ENCODE measurements at regions not wholly inside any gene's neighbourhood (a gene's known extent, or its start where the extent isn't known, plus 50 kb on each side); places are given as distances from the start of the nearest gene placed in this dataset.
"Not testable (repeated sequence)": the region's sequence is repeated elsewhere in the genome, so short reads cannot be mapped to it uniquely, and the experiment has no call there.

GRCh38 chr5:126677121-126677520 lies 76.4 kb downstream of the PHAX start:
- no peak overlapping the region for H3K4me3 ChIP-seq (ENCODE audit: low read depth, low read length)
- H2AFZ ChIP-seq (ENCODE audit: insufficient read depth, low read length, poor library complexity) = no peak overlapping the region
- H3K4me2 ChIP-seq (ENCODE audit: low read length) = no peak overlapping the region
- no peaks in the 10 kb centered on the region for H3K79me2 ChIP-seq (ENCODE audit: control insufficient read depth, insufficient read depth, low read length, poor library complexity)
- no peak overlapping the region for H2BK12ac ChIP-seq (ENCODE audit: low read length)
- H4K12ac ChIP-seq (ENCODE audit: low read depth, low read length) = no peak overlapping the region
- no CpG with 5 or more reads among the region's 2 CpGs for WGBS (ENCODE audit: extremely low coverage, insufficient coverage, insufficient read length)
- no peak overlapping the region for H2BK5ac ChIP-seq (ENCODE audit: low read depth, low read length, poor library complexity)
- H3K79me1 ChIP-seq (ENCODE audit: low read length) = no peaks in the 10 kb centered on the region
- no peaks in the 10 kb centered on the region for H3K9me3 ChIP-seq (ENCODE audit: insufficient read depth, low read depth, low read length)
- no peak overlapping the region for H3K9ac ChIP-seq (ENCODE audit: low read length)
- no peak for DNase-seq
- H3K36me3 ChIP-seq (ENCODE audit: control insufficient read depth in 1 of 2, insufficient read depth in 2 of 2, low read length in 2 of 2) = no peaks in the 10 kb centered on the region
- no peak overlapping the region for H3K23ac ChIP-seq (ENCODE audit: low read length)
- no peak overlapping the region for H4K91ac ChIP-seq (ENCODE audit: low read depth, low read length)
- no peak overlapping the region for H3K4ac ChIP-seq (ENCODE audit: low read depth, low read length)
- H3K27me3 ChIP-seq (ENCODE audit: insufficient read depth, low read length) = no peaks in the 10 kb centered on the region
- H2BK120ac ChIP-seq (ENCODE audit: insufficient read depth, low read length, poor library complexity) = no peak overlapping the region
- no peak overlapping the region for H3K27ac ChIP-seq (ENCODE audit: low read depth, low read length)
- H4K8ac ChIP-seq (ENCODE audit: low read depth, low read length) = no peak overlapping the region
- no peak overlapping the region for H3K14ac ChIP-seq (ENCODE audit: low read length)
- no peak overlapping the region for H3K18ac ChIP-seq (ENCODE audit: low read length)
- no peak overlapping the region for H2AK5ac ChIP-seq (ENCODE audit: low read length)
- H3K4me1 ChIP-seq (ENCODE audit: control insufficient read depth in 1 of 2, insufficient read depth in 2 of 2, low read length in 2 of 2) = peaks cover 0 to 10% of the 10 kb centered on the region in 2 experiments

GRCh38 chr5:126680191-126680817 lies 79.6 kb downstream of the PHAX start:
- no peak overlapping the region for H3K9ac ChIP-seq (ENCODE audit: low read length)
- H3K79me2 ChIP-seq (ENCODE audit: control insufficient read depth, insufficient read depth, low read length, poor library complexity) = no peaks in the 10 kb centered on the region
- H3K9me3 ChIP-seq (ENCODE audit: insufficient read depth, low read depth, low read length) = no peaks in the 10 kb centered on the region
- no peak overlapping the region for H4K91ac ChIP-seq (ENCODE audit: low read depth, low read length)
- no peaks in the 10 kb centered on the region for H3K79me1 ChIP-seq (ENCODE audit: low read length)
- H3K27me3 ChIP-seq (ENCODE audit: insufficient read depth, low read length) = no peaks in the 10 kb centered on the region
- no peak overlapping the region for H3K14ac ChIP-seq (ENCODE audit: low read length)
- no peak for DNase-seq
- no peaks in the 10 kb centered on the region for H3K36me3 ChIP-seq (ENCODE audit: control insufficient read depth in 1 of 2, insufficient read depth in 2 of 2, low read length in 2 of 2)
- no peak overlapping the region for H2AK5ac ChIP-seq (ENCODE audit: low read length)
- H3K27ac ChIP-seq (ENCODE audit: low read depth, low read length) = no peak overlapping the region
- H2BK120ac ChIP-seq (ENCODE audit: insufficient read depth, low read length, poor library complexity) = no peak overlapping the region
- no peak overlapping the region for H3K4me2 ChIP-seq (ENCODE audit: low read length)
- no peak overlapping the region for H3K18ac ChIP-seq (ENCODE audit: low read length)
- no peak overlapping the region for H3K4me3 ChIP-seq (ENCODE audit: low read depth, low read length)
- no peak overlapping the region for H2BK12ac ChIP-seq (ENCODE audit: low read length)
- H3K4me1 ChIP-seq (ENCODE audit: control insufficient read depth in 1 of 2, insufficient read depth in 2 of 2, low read length in 2 of 2) = peaks cover 0 to 13% of the 10 kb centered on the region in 2 experiments
- no peak overlapping the region for H3K23ac ChIP-seq (ENCODE audit: low read length)
- no peak overlapping the region for H4K8ac ChIP-seq (ENCODE audit: low read depth, low read length)
- no CpG with 5 or more reads among the region's 4 CpGs for WGBS (ENCODE audit: extremely low coverage, insufficient coverage, insufficient read length)
- H2BK5ac ChIP-seq (ENCODE audit: low read depth, low read length, poor library complexity) = no peak overlapping the region
- H2AFZ ChIP-seq (ENCODE audit: insufficient read depth, low read length, poor library complexity) = peak overlapping the region; percentile 17
- H3K4ac ChIP-seq (ENCODE audit: low read depth, low read length) = no peak overlapping the region
- no peak overlapping the region for H4K12ac ChIP-seq (ENCODE audit: low read depth, low read length)

- H3K27ac ChIP-seq (ENCODE audit: low read depth, low read length); H2AFZ ChIP-seq (ENCODE audit: insufficient read depth, low read length, poor library complexity); H3K4me2 ChIP-seq (ENCODE audit: low read length); DNase-seq; H3K4ac ChIP-seq (ENCODE audit: low read depth, low read length); H3K9ac ChIP-seq (ENCODE audit: low read length); H3K14ac ChIP-seq (ENCODE audit: low read length); H2BK5ac ChIP-seq (ENCODE audit: low read depth, low read length, poor library complexity); H3K18ac ChIP-seq (ENCODE audit: low read length); H3K36me3 ChIP-seq (ENCODE audit: control insufficient read depth in 1 of 2, insufficient read depth in 2 of 2, low read length in 2 of 2); H3K79me2 ChIP-seq (ENCODE audit: control insufficient read depth, insufficient read depth, low read length, poor library complexity); H3K79me1 ChIP-seq (ENCODE audit: low read length); H3K4me3 ChIP-seq (ENCODE audit: low read depth, low read length); H2AK5ac ChIP-seq (ENCODE audit: low read length); H2BK120ac ChIP-seq (ENCODE audit: insufficient read depth, low read length, poor library complexity); H3K23ac ChIP-seq (ENCODE audit: low read length); H2BK12ac ChIP-seq (ENCODE audit: low read length); H3K9me3 ChIP-seq (ENCODE audit: insufficient read depth, low read depth, low read length); H3K27me3 ChIP-seq (ENCODE audit: insufficient read depth, low read length); H4K12ac ChIP-seq (ENCODE audit: low read depth, low read length); H4K8ac ChIP-seq (ENCODE audit: low read depth, low read length); H4K91ac ChIP-seq (ENCODE audit: low read depth, low read length): not testable (repeated sequence)
- WGBS (ENCODE audit: extremely low coverage, insufficient coverage, insufficient read length) = no CpG with 5 or more reads among the region's 9 CpGs
- peaks cover 0 to 13% of the 10 kb centered on the region in 2 experiments for H3K4me1 ChIP-seq (ENCODE audit: control insufficient read depth in 1 of 2, insufficient read depth in 2 of 2, low read length in 2 of 2)
Measured at GRCh38 chr5:126681314-126681713, 80.6 kb downstream of the PHAX start.

GRCh38 chr5:126681970-126682369 lies 81.2 kb downstream of the PHAX start:
- Histone ChIP-seq H3K23ac (ENCODE audit: low read length) (no peak overlapping the region), H2AFZ (ENCODE audit: insufficient read depth, low read length, poor library complexity) (no peak overlapping the region), H3K14ac (ENCODE audit: low read length) (no peak overlapping the region), H3K36me3 (ENCODE audit: control insufficient read depth in 1 of 2, insufficient read depth in 2 of 2, low read length in 2 of 2) (no peaks in the 10 kb centered on the region), H3K4me1 (ENCODE audit: control insufficient read depth in 1 of 2, insufficient read depth in 2 of 2, low read length in 2 of 2) (peaks cover 0 to 13% of the 10 kb centered on the region in 2 experiments), H4K12ac (ENCODE audit: low read depth, low read length) (no peak overlapping the region), H3K18ac (ENCODE audit: low read length) (no peak overlapping the region), H2BK120ac (ENCODE audit: insufficient read depth, low read length, poor library complexity) (no peak overlapping the region), H3K4ac (ENCODE audit: low read depth, low read length) (no peak overlapping the region), H3K27me3 (ENCODE audit: insufficient read depth, low read length) (no peaks in the 10 kb centered on the region), H2AK5ac (ENCODE audit: low read length) (no peak overlapping the region), H2BK12ac (ENCODE audit: low read length) (no peak overlapping the region), H4K8ac (ENCODE audit: low read depth, low read length) (no peak overlapping the region), H3K4me2 (ENCODE audit: low read length) (no peak overlapping the region), H3K79me1 (ENCODE audit: low read length) (no peaks in the 10 kb centered on the region), H2BK5ac (ENCODE audit: low read depth, low read length, poor library complexity) (no peak overlapping the region), H3K9ac (ENCODE audit: low read length) (no peak overlapping the region), H4K91ac (ENCODE audit: low read depth, low read length) (no peak overlapping the region), H3K27ac (ENCODE audit: low read depth, low read length) (no peak overlapping the region), H3K4me3 (ENCODE audit: low read depth, low read length) (no peak overlapping the region), H3K9me3 (ENCODE audit: insufficient read depth, low read depth, low read length) (no peaks in the 10 kb centered on the region), H3K79me2 (ENCODE audit: control insufficient read depth, insufficient read depth, low read length, poor library complexity) (no peaks in the 10 kb centered on the region)
- DNase-seq = no peak
- WGBS (ENCODE audit: extremely low coverage, insufficient coverage, insufficient read length) = no CpG with 5 or more reads among the region's 6 CpGs
